Mesendoderm (in vitro differentiated cells): ENCODE measurements at regions not wholly inside any gene's neighbourhood (a gene's known extent, or its start where the extent isn't known, plus 50 kb on each side); places are given as distances from the start of the nearest gene placed in this dataset.
"Not testable (repeated sequence)": the region's sequence is repeated elsewhere in the genome, so short reads cannot be mapped to it uniquely, and the experiment has no call there.

Experiments used
- DNase-seq: peaks from one replicate; pipeline ENCODE4 v3.0.0; 2013
- H2AK5ac ChIP-seq: 2 replicates; pipeline ENCODE4 v1.6.1; 2013; ENCODE audit warnings: low read length, inconsistent platforms
- H2BK120ac ChIP-seq: 2 replicates; pipeline ENCODE4 v1.6.1; 2013; ENCODE audit warnings: low read depth, mild to moderate bottlenecking, low read length, moderate library complexity, mixed read lengths
- H2BK15ac ChIP-seq: replicated peaks from 2 replicates; pipeline ENCODE4 v1.6.1; 2013; ENCODE audit warnings: low read depth, mild to moderate bottlenecking, moderate library complexity
- H2BK5ac ChIP-seq: 2 replicates; pipeline ENCODE4 v1.6.1; 2013; ENCODE audit warnings: low read length, inconsistent platforms
- H3K18ac ChIP-seq: 2 replicates; pipeline ENCODE4 v1.6.1; 2013; ENCODE audit warnings: mild to moderate bottlenecking, low read length, mixed read lengths
- H3K23ac ChIP-seq: one replicate; pipeline ENCODE4 v1.6.1; 2013; ENCODE audit warnings: low read length
- H3K27ac ChIP-seq: 2 replicates; pipeline ENCODE4 v1.5.1; 2013; ENCODE audit warnings: low read depth, mild to moderate bottlenecking, inconsistent platforms, low read length, moderate library complexity
- H3K27me3 ChIP-seq: 2 replicates; pipeline ENCODE4 v1.6.1; 2013; ENCODE audit warnings: low read length, control low read depth, mild to moderate bottlenecking, inconsistent platforms; ENCODE audit not compliant: insufficient read depth, poor library complexity
- H3K36me3 ChIP-seq: 2 replicates; pipeline ENCODE4 v1.6.1; 2013; ENCODE audit warnings: low read length, inconsistent platforms; ENCODE audit not compliant: control insufficient read depth, insufficient read depth
- H3K4ac ChIP-seq: one replicate; pipeline ENCODE4 v1.6.1; 2013; ENCODE audit warnings: low read depth, mild to moderate bottlenecking, low read length, moderate library complexity
- H3K4me1 ChIP-seq: 2 replicates; pipeline ENCODE4 v1.6.1; 2013; ENCODE audit warnings: low read depth, low read length, inconsistent platforms; ENCODE audit not compliant: control insufficient read depth
- H3K4me2 ChIP-seq: 2 replicates; pipeline ENCODE4 v1.6.1; 2013; ENCODE audit warnings: low read length
- H3K4me3 ChIP-seq: 2 replicates; pipeline ENCODE4 v1.5.1; 2013; ENCODE audit warnings: mild to moderate bottlenecking, low read length
- H3K56ac ChIP-seq: one replicate; pipeline ENCODE4 v1.6.1; 2013; ENCODE audit warnings: low read length
- H3K79me1 ChIP-seq: 2 replicates; pipeline ENCODE4 v1.6.1; 2013; ENCODE audit warnings: low read length, inconsistent platforms
- H3K79me2 ChIP-seq: 2 replicates; pipeline ENCODE4 v1.6.1; 2013; ENCODE audit warnings: mild to moderate bottlenecking, low read length; ENCODE audit not compliant: control insufficient read depth, insufficient read depth
- H3K9ac ChIP-seq: 2 replicates; pipeline ENCODE4 v1.6.1; 2013; ENCODE audit warnings: low read length, inconsistent platforms
- H4K5ac ChIP-seq: one replicate; pipeline ENCODE4 v1.6.1; 2013; ENCODE audit warnings: low read length
- H4K8ac ChIP-seq: one replicate; pipeline ENCODE4 v1.6.1; 2013; ENCODE audit warnings: low read depth, mild to moderate bottlenecking, control low read depth, low read length, moderate library complexity
- WGBS: extraction: QIAGEN DNeasy Blood & Tissue Kit; methylation state at CpG from one replicate; pipeline ENCODE4 v1.1.7; 2013; ENCODE audit warnings: low lambda C conversion rate, missing lambda C conversion rate; ENCODE audit not compliant: insufficient coverage; ENCODE audit errors: extremely low coverage; 5-methylcytosine and 5-hydroxymethylcytosine counted together

DNA sequence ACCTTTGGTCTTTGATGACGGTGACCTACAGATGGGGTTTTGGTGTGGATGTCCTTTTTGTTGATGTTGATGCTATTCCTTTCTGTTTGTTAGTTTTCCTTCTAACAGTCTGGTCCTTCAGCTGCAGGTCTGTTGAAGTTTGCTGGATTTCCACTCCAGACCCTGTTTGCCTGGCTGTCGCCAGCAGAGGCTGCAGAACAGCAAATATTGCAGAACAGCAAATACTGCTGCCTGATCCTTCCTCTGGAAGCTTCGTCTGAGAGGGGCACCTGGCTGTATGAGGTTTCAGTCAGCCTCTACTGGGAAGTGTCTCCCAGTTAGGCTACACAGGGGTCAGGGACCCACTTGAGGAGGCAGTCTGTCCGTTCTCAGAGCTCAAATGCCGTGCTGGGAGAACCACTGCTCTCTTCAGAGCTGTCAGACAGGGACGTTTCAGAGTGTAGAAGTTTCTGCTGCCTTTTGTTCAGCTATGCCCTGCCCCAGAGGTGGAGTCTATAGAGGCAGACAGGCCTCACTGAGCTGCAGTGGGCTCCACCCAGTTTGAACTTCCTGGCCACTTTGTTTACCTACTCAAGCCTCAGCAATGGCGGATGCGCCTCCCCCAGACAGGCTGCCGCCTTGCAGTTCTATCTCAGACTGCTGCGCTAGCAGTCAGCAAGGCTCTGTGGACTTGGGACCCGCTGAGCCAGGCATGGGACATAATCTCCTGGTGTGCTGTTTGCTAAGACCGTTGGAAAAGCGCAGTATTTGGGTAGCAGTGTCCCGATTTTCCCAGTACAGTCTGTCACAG, 156.4 kb upstream of the NR3C2 start:
- not testable (repeated sequence) for H3K23ac ChIP-seq, H3K4me3 ChIP-seq, H3K27me3 ChIP-seq, H3K79me1 ChIP-seq, H3K4me2 ChIP-seq, DNase-seq, H4K5ac ChIP-seq, H3K4ac ChIP-seq, H3K9ac ChIP-seq, H3K4me1 ChIP-seq, H2BK15ac ChIP-seq, H3K79me2 ChIP-seq, H2BK5ac ChIP-seq, H3K18ac ChIP-seq, H4K8ac ChIP-seq, H3K36me3 ChIP-seq, H2AK5ac ChIP-seq, H2BK120ac ChIP-seq, H3K56ac ChIP-seq, H3K27ac ChIP-seq
- WGBS: no CpG with 5 or more reads among the region's 14 CpGs

DNA sequence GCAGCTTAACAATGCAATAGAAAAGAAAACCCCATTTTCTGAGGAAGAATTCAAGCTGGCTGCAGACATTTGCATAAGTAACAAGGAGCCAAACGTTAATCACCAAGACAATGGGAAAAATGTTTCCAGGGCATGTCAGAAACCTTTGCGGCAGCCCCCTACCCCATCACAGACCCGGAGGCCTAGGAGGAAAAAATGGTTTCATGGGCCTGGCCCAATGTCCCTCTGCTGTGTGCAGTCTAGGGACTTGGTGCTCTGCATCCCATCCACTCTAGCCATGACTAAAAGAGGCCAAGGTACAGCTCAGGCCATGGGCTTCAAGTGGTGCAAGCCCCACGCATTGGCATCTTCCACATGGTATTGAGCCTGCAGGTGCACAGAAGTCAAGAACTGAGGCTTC, 147.0 kb upstream of the NR3C2 start:
- Histone ChIP-seq H2BK15ac (no peak overlapping the region), H2BK5ac (no peak overlapping the region), H4K5ac (no peak overlapping the region), H3K4ac (no peak overlapping the region), H3K4me2 (no peak overlapping the region), H3K23ac (no peak overlapping the region), H3K4me1 (no peaks in the 10 kb centered on the region), H2BK120ac (no peak overlapping the region), H4K8ac (no peak overlapping the region), H3K79me2 (no peaks in the 10 kb centered on the region), H2AK5ac (no peak overlapping the region), H3K4me3 (no peak overlapping the region), H3K36me3 (no peaks in the 10 kb centered on the region), H3K18ac (no peak overlapping the region), H3K9ac (no peak overlapping the region), H3K56ac (no peak overlapping the region), H3K79me1 (no peaks in the 10 kb centered on the region), H3K27ac (no peak overlapping the region), H3K27me3 (no peaks in the 10 kb centered on the region)
- WGBS: no CpG with 5 or more reads among the region's 4 CpGs
- DNase-seq: no peak

DNA sequence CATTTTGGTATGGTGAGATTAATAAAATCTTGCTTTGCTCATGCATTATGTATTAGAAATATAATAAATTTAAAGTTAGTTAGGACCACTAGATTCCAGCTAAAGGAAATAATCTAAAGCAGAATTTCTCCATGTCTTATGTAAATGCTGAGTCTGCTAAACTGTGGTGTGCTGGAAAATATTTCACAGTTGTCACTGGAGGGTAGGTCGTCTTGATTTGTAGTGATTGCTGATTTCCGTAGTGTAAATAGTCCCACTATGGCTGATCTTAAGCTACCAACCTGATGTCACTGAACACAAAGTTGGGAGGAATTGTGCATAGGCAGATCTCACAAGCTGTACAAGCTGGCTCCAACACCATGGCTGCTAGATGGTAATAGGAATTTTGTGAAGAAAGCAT, 133.4 kb upstream of the NR3C2 start:
- no peak overlapping the region for H2AK5ac ChIP-seq
- no peak overlapping the region for H3K4me3 ChIP-seq
- no peak for DNase-seq
- no peaks in the 10 kb centered on the region for H3K79me1 ChIP-seq
- no peak overlapping the region for H3K4ac ChIP-seq
- WGBS: no CpG with 5 or more reads among the region's 2 CpGs
- H4K5ac ChIP-seq: no peak overlapping the region
- H3K18ac ChIP-seq: no peak overlapping the region
- no peak overlapping the region for H3K4me2 ChIP-seq
- H3K56ac ChIP-seq: no peak overlapping the region
- H4K8ac ChIP-seq: no peak overlapping the region
- H2BK15ac ChIP-seq: no peak overlapping the region
- no peak overlapping the region for H2BK5ac ChIP-seq
- H3K36me3 ChIP-seq: no peaks in the 10 kb centered on the region
- no peak overlapping the region for H3K23ac ChIP-seq
- H3K79me2 ChIP-seq: no peaks in the 10 kb centered on the region
- H3K27me3 ChIP-seq: no peaks in the 10 kb centered on the region
- H3K4me1 ChIP-seq: no peaks in the 10 kb centered on the region
- no peak overlapping the region for H2BK120ac ChIP-seq
- H3K27ac ChIP-seq: no peak overlapping the region
- H3K9ac ChIP-seq: no peak overlapping the region

DNA sequence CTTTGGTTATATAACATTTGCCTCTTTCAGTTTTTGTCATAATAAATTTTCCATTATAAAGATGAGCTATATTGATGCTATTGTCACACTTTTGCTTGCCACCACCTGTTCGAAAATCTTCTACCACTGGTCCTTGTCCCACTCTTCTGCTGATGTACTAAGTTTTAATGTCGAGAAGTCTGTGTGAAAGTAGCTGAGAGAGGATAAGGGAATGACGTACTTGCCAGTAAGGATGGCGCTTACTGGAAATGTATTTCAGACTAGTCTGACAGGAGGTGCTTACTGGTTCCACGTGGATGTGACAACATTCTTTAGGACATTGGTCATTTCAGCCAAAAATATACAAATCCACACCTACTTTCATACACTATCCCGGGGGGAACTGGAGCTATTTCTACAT, 132.7 kb upstream of the NR3C2 start:
- H3K79me1 ChIP-seq: no peaks in the 10 kb centered on the region
- no peak overlapping the region for H3K56ac ChIP-seq
- H3K9ac ChIP-seq: no peak overlapping the region
- no peak overlapping the region for H3K18ac ChIP-seq
- no peak overlapping the region for H4K8ac ChIP-seq
- WGBS: no CpG with 5 or more reads among the region's 6 CpGs
- no peak overlapping the region for H3K27ac ChIP-seq
- no peak overlapping the region for H3K4me2 ChIP-seq
- no peak overlapping the region for H2BK15ac ChIP-seq
- H2BK120ac ChIP-seq: no peak overlapping the region
- H3K4ac ChIP-seq: no peak overlapping the region
- H3K27me3 ChIP-seq: no peaks in the 10 kb centered on the region
- H2AK5ac ChIP-seq: no peak overlapping the region
- H3K4me3 ChIP-seq: no peak overlapping the region
- DNase-seq: no peak
- H3K23ac ChIP-seq: no peak overlapping the region
- H3K4me1 ChIP-seq: no peaks in the 10 kb centered on the region
- H3K79me2 ChIP-seq: no peaks in the 10 kb centered on the region
- H3K36me3 ChIP-seq: no peaks in the 10 kb centered on the region
- no peak overlapping the region for H4K5ac ChIP-seq
- H2BK5ac ChIP-seq: no peak overlapping the region

DNA sequence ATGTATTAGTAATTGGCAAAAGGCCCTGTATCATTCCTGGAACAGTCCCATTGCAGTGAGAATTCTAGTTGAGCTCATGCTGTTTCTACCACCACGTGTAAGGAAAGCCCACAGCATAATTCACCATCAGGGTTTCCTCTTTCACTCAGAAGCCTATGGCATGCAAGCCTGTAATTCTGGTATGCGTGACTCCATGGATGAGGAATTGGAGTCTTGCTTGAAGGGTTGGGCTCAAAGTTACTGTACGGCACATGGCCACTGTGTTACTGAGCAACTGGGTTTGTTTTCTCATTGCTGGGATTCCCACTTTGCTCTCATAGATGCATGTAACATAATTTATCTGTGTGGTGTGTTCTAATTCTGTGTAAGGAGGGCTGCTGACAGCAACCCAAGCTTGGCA, 132.3 kb upstream of the NR3C2 start:
- no peak overlapping the region for H3K27ac ChIP-seq
- H3K27me3 ChIP-seq: no peaks in the 10 kb centered on the region
- no peaks in the 10 kb centered on the region for H3K79me2 ChIP-seq

DNA sequence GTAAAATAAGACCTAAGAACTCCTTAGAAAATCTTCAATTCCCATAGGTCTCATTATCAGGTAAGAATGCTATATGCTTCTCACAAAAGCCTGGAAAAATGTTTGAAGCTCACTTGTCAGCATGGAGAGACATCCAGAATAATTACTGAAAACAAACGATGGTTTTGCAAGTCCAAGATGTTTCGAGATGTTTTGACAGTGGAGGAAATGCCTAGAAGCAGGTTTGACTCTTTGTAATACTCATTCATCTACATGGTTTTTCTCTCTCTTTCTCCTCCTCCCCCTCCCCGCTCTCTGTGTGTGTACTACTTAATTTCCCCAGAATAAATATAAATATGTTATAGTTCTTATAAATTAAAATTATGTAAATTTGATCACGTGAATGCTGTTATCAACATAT, 131.9 kb upstream of the NR3C2 start:
- Histone ChIP-seq H3K27me3 (no peaks in the 10 kb centered on the region), H2BK120ac (no peak overlapping the region), H2AK5ac (no peak overlapping the region), H3K23ac (no peak overlapping the region), H3K27ac (no peak overlapping the region), H3K9ac (no peak overlapping the region), H3K79me1 (no peaks in the 10 kb centered on the region), H3K4me2 (no peak overlapping the region), H4K5ac (no peak overlapping the region), H4K8ac (no peak overlapping the region), H3K36me3 (no peaks in the 10 kb centered on the region), H3K79me2 (no peaks in the 10 kb centered on the region), H3K4me1 (no peaks in the 10 kb centered on the region), H3K56ac (no peak overlapping the region), H3K18ac (no peak overlapping the region), H3K4ac (no peak overlapping the region), H3K4me3 (no peak overlapping the region), H2BK15ac (no peak overlapping the region), H2BK5ac (no peak overlapping the region)
- DNase-seq: no peak
- WGBS: no CpG with 5 or more reads among the region's 4 CpGs

More for the DNA sequence above, 132.3 kb upstream of the NR3C2 start:
- Histone ChIP-seq H4K8ac (no peak overlapping the region), H3K79me1 (no peaks in the 10 kb centered on the region), H2AK5ac (no peak overlapping the region), H3K4ac (no peak overlapping the region), H2BK5ac (no peak overlapping the region), H3K4me2 (no peak overlapping the region), H2BK15ac (no peak overlapping the region), H2BK120ac (no peak overlapping the region), H3K9ac (no peak overlapping the region), H3K36me3 (no peaks in the 10 kb centered on the region), H3K56ac (no peak overlapping the region), H3K4me1 (no peaks in the 10 kb centered on the region), H3K23ac (no peak overlapping the region), H3K4me3 (no peak overlapping the region), H3K18ac (no peak overlapping the region), H4K5ac (no peak overlapping the region)
- peak; percentile 63 for DNase-seq
- WGBS: no CpG with 5 or more reads among the region's 3 CpGs
